ENCODE measurements at regions not wholly inside any gene's neighbourhood (a gene's known extent, or its start where the extent isn't known, plus 50 kb on each side); places are given as distances from the start of the nearest gene placed in this dataset.

DNA sequence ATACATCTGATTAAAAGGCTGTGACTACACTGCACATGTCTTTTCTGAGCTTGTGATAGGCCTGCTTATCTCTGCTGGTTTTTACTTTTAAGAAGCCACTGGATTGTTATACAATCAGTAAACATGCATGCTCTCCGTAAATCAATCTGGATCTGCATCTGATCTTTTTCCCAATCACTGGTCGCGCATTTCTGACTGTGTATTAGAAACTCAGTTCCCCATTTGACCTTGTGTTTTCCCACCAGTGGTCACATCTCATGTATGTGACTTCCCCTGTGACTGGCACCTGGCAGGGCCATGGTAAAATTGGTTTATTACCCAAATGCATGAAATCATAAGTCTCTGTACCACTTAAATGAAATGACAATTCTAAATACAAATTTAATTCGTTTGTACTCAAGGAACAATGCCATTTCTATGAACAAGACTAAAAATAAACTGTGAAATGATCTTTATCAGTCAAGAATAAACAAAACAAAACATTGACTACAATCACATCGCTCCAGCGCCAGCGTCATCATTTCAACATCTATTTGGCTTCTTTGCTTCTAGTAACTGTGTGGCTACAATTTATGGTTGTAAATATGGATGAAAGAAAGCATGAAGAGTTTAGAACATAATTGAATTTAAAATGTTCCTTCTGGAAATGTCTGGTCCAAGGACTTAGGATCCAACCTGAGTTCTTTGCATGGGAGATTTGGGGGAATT, 396.6 kb upstream of the TRIB2 start:
- no peak for DNase-seq (ENCODE audit: low read depth)
- H3K4me3 ChIP-seq (ENCODE audit: low read depth, low read length), result no peak overlapping the region
- TF ChIP-seq, protein P1, sequence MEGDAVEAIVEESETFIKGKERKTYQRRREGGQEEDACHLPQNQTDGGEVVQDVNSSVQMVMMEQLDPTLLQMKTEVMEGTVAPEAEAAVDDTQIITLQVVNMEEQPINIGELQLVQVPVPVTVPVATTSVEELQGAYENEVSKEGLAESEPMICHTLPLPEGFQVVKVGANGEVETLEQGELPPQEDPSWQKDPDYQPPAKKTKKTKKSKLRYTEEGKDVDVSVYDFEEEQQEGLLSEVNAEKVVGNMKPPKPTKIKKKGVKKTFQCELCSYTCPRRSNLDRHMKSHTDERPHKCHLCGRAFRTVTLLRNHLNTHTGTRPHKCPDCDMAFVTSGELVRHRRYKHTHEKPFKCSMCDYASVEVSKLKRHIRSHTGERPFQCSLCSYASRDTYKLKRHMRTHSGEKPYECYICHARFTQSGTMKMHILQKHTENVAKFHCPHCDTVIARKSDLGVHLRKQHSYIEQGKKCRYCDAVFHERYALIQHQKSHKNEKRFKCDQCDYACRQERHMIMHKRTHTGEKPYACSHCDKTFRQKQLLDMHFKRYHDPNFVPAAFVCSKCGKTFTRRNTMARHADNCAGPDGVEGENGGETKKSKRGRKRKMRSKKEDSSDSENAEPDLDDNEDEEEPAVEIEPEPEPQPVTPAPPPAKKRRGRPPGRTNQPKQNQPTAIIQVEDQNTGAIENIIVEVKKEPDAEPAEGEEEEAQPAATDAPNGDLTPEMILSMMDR (IDR thresholded peaks at IDR 0.05; ENCODE audit: insufficient read depth, low read length, poor library complexity, severe bottlenecking), result no peak
- H3K36me3 ChIP-seq (ENCODE audit: control insufficient read depth, insufficient read depth, low read length), result no peaks in the 10 kb centered on the region
- no peaks in the 10 kb centered on the region for H3K27me3 ChIP-seq (ENCODE audit: control insufficient read depth, insufficient read depth, low read length)

DNA sequence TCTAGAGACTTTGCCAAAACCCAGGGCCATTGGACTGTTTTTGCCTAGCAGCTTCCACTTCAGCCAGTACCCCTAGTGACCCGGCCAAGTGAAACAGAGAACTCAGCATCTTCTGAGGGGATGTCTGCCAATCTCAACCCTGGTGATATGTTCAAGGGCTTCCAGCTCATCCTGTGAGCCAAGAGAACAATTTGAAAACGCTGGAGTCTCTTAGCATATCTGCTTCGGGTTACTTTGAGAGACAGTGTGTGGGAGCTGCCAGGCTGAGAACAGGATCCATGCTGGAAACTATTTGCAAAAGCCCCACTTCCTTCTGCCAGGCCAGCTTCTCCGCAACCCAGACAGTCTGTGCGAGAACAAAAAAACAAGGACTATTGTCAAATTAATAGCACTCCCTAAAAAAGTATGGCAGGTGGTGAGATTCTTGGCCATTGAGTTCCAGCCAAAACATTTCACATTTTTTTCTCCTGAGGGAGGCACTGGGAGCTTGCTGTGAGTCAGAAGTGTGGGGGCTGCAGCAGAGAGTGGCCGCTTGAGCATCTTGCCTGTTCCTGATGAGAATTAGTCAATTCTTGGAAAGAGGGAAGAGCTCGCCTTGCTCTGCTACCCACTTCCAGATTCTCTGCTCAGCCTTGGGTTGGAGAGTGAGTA, 395.6 kb upstream of the TRIB2 start:
- TF ChIP-seq, protein P1 (IDR thresholded peaks at IDR 0.05; ENCODE audit: insufficient read depth, low read length, poor library complexity, severe bottlenecking), result peak; percentile 24
- DNase-seq (ENCODE audit: low read depth), result peak; percentile 86
- no peak overlapping the region for H3K4me3 ChIP-seq (ENCODE audit: low read depth, low read length)
- H3K27me3 ChIP-seq (ENCODE audit: control insufficient read depth, insufficient read depth, low read length), result no peaks in the 10 kb centered on the region
- H3K36me3 ChIP-seq (ENCODE audit: control insufficient read depth, insufficient read depth, low read length), result no peaks in the 10 kb centered on the region

DNA sequence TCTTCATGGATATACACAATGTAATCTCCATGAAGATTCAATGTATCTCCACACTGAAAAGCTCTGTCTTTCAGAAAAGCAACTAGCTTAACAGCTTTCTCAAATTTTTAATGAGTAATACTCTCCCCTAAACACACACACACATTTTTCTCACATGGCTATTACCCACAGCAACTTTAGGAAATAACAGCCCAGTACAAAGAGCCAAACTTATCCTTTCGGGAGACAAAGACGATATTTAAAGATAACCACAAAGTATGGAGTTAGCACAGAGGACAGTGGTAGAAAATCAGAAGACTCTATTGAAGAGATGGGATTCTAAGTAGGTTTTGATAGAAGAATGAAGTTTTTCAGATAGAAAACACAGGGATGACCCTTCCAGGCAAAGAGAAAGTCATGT, 394.9 kb upstream of the TRIB2 start:
- H3K36me3 ChIP-seq (ENCODE audit: control insufficient read depth, insufficient read depth, low read length), result no peaks in the 10 kb centered on the region
- H3K27me3 ChIP-seq (ENCODE audit: control insufficient read depth, insufficient read depth, low read length), result no peaks in the 10 kb centered on the region
- no peak overlapping the region for H3K4me3 ChIP-seq (ENCODE audit: low read depth, low read length)
- TF ChIP-seq, protein P1 (IDR thresholded peaks at IDR 0.05; ENCODE audit: insufficient read depth, low read length, poor library complexity, severe bottlenecking), result no peak
- DNase-seq (ENCODE audit: low read depth), result no peak

DNA sequence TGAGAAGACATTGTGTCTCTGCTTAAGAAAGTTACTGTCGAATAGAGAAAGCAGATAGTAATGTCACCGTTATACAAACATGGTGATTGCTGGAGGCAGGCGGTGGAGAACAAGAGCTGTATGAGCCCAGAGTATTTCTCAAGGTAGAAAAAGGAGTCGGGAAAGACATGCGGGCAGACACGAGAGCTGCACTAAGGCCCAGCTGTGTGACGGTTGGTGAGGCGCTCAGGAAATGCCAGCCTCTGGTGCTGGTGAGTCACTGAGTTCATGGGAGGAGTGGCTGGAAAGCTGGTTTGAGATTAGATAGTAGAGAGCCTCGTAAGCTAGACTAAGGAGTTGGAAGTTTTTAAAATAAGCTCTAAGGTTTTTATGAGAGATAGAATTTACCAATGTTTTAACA, 390.9 kb upstream of the TRIB2 start:
- H3K4me3 ChIP-seq (ENCODE audit: low read depth, low read length), result no peak overlapping the region
- no peak for DNase-seq (ENCODE audit: low read depth)
- H3K36me3 ChIP-seq (ENCODE audit: control insufficient read depth, insufficient read depth, low read length), result no peaks in the 10 kb centered on the region
- H3K27me3 ChIP-seq (ENCODE audit: control insufficient read depth, insufficient read depth, low read length), result no peaks in the 10 kb centered on the region
- TF ChIP-seq, protein P1 (IDR thresholded peaks at IDR 0.05; ENCODE audit: insufficient read depth, low read length, poor library complexity, severe bottlenecking), result no peak

DNA sequence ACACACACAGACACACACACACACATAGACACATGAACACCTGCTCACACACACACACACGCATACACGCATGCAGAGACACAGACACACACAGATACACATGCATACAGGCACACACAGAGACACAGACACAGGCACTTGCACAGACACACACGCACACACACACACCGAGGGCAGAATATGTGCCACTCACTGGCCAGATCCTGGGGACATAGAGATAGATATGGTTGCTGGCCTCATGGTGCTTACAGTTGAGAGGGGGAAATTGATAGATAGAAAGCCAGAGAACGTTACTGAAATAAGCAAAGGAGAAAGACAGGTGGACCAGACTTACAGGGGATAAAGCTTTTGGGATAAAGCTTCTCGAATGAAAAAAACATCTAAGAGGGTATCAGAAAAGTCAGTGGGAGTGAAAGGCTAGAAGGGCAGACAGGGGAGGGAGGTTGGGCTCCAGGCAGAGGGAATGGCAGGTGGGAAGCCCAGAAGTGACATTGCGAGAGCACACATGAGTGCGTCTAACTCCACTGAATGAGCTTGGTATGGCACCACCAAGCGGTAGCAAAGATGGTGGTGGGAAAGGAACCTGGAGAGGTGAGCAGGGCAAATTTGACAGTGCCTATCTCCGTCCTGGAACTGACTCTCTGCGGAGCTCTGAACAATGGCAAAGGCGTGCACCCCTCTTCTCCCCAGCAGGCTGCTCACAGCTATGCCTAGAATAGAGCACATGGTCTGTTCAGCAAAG, 390.1 kb upstream of the TRIB2 start:
- no peaks in the 10 kb centered on the region for H3K27me3 ChIP-seq (ENCODE audit: control insufficient read depth, insufficient read depth, low read length)
- no peak for DNase-seq (ENCODE audit: low read depth)
- no peak overlapping the region for H3K4me3 ChIP-seq (ENCODE audit: low read depth, low read length)
- no peaks in the 10 kb centered on the region for H3K36me3 ChIP-seq (ENCODE audit: control insufficient read depth, insufficient read depth, low read length)
- TF ChIP-seq, protein P1 (IDR thresholded peaks at IDR 0.05; ENCODE audit: insufficient read depth, low read length, poor library complexity, severe bottlenecking), result no peak
